H1 (cell line): ENCODE measurements at regions not wholly inside any gene's neighbourhood (a gene's known extent, or its start where the extent isn't known, plus 50 kb on each side); places are given as distances from the start of the nearest gene placed in this dataset.

Experiments used
- CTCF ChIA-PET: fragments of 300-600 bp; sonication (Branson Sonifier 250); formaldehyde crosslinking; loops from one replicate; lab custom pipeline; 2021; ENCODE audit not compliant: partially characterized antibody; lab: Charles Lee
- POLR2A ChIA-PET: fragments of 300-600 bp; sonication (Branson Sonifier 250); formaldehyde crosslinking; loops from one replicate; lab custom pipeline; 2021; ENCODE audit warnings: inconsistent platforms; ENCODE audit not compliant: partially characterized antibody; lab: Charles Lee
- DNase-seq, 2 experiments: peaks; one replicate each; pipeline versions ENCODE4 v3.0.0 to v3.0.0-alpha.2; 2010 to 2022; ENCODE audit warnings: low spot score in 2 of 2, low read depth in 1 of 2, mixed read lengths in 1 of 2
- FAIRE-seq: peaks from 2 replicates; lab custom pipeline; 2011; peaks lifted over from hg19 to GRCh38; lab: Jason Lieb, UNC
- H2AFZ ChIP-seq: 2 replicates; pipeline ENCODE4 v1.8.1; 2012; ENCODE audit warnings: low read length, inconsistent platforms
- H2AK5ac ChIP-seq: 2 replicates; pipeline ENCODE4 v1.6.1; 2013; ENCODE audit warnings: low read depth, low read length
- H2BK120ac ChIP-seq: replicated peaks from 2 replicates; pipeline ENCODE3; 2013; ENCODE audit warnings: low read depth, low read length, inconsistent platforms
- H2BK12ac ChIP-seq: 2 replicates; pipeline ENCODE4 v1.6.1; 2013; ENCODE audit warnings: low read depth, low read length
- H2BK15ac ChIP-seq: 2 replicates; pipeline ENCODE4 v1.6.1; 2013; ENCODE audit warnings: low read length
- H2BK20ac ChIP-seq: 2 replicates; pipeline ENCODE4 v1.6.1; 2013; ENCODE audit warnings: low read length
- H2BK5ac ChIP-seq: 2 replicates; pipeline ENCODE4 v1.6.1; 2013; ENCODE audit warnings: low read depth, low read length
- H3K14ac ChIP-seq: 2 replicates; pipeline ENCODE4 v1.6.1; 2013; ENCODE audit warnings: inconsistent platforms; ENCODE audit not compliant: insufficient read length
- H3K18ac ChIP-seq: 2 replicates; pipeline ENCODE4 v1.6.1; 2013; ENCODE audit warnings: low read length; ENCODE audit errors: extremely low read depth
- H3K23ac ChIP-seq: 2 replicates; pipeline ENCODE4 v1.6.1; 2013; ENCODE audit warnings: inconsistent platforms; ENCODE audit not compliant: insufficient read length
- H3K23me2 ChIP-seq: 2 replicates; pipeline ENCODE4 v1.6.1; 2013; ENCODE audit warnings: low read depth, low read length
- H3K27ac ChIP-seq: 2 replicates; pipeline ENCODE4 v1.6.1; 2011; ENCODE audit warnings: low read depth, low read length, inconsistent platforms
- H3K27me3 ChIP-seq, 4 experiments: replicated peaks in 1 of 4; 1 replicate in 1 of 4; 2 replicates in 3 of 4; pipeline versions ENCODE4 v1.6.1 to v1.8.1; 2011 to 2013; ENCODE audit warnings: low read length in 3 of 4, mild to moderate bottlenecking in 3 of 4, inconsistent platforms in 2 of 4, mixed read lengths in 2 of 4, moderate library complexity in 1 of 4; ENCODE audit not compliant: control insufficient read depth in 3 of 4, insufficient read depth in 3 of 4; ENCODE audit errors: extremely low read depth in 1 of 4
- H3K36me3 ChIP-seq, 4 experiments: 2 replicates each; pipeline versions ENCODE4 v1.6.1 to v1.8.1; 2011 to 2013; ENCODE audit warnings: mild to moderate bottlenecking in 4 of 4, low read length in 3 of 4, moderate library complexity in 2 of 4, control low read depth in 1 of 4, inconsistent platforms in 1 of 4; ENCODE audit not compliant: insufficient read depth in 4 of 4, control insufficient read depth in 2 of 4
- H3K4ac ChIP-seq: replicated peaks from 2 replicates; pipeline ENCODE3; 2013; ENCODE audit warnings: low read length, low read depth, mixed read lengths, inconsistent platforms; ENCODE audit not compliant: insufficient read length
- H3K4me1 ChIP-seq, 4 experiments: replicated peaks in 1 of 4; 1 replicate in 1 of 4; 2 replicates in 3 of 4; pipeline versions ENCODE4 v1.6.1 to v1.8.1; 2011 to 2013; ENCODE audit warnings: low read length in 3 of 4, inconsistent platforms in 2 of 4, mixed read lengths in 1 of 4; ENCODE audit not compliant: insufficient read depth in 4 of 4, control insufficient read depth in 3 of 4
- H3K4me2 ChIP-seq, 2 experiments: 2 replicates each; pipeline versions ENCODE4 v1.6.1 to v1.8.1; 2011 to 2013; ENCODE audit warnings: low read depth in 2 of 2, low read length in 2 of 2, control low read depth in 1 of 2, inconsistent platforms in 1 of 2, mild to moderate bottlenecking in 1 of 2; ENCODE audit not compliant: insufficient read depth in 1 of 2
- H3K4me3 ChIP-seq, 4 experiments: fragments of 200-600, 300-600 bp in 1 of 4; sonication (generic), shearing (Covaris generic), sonication (Bioruptor Twin) in 1 of 4; 2 replicates each; pipeline versions ENCODE4 v1.5.1 to v1.8.1; 2011 to 2016; ENCODE audit warnings: low read length in 4 of 4, low read depth in 3 of 4, control low read depth in 2 of 4, inconsistent platforms in 2 of 4, mild to moderate bottlenecking in 2 of 4, mixed read lengths in 1 of 4, moderate library complexity in 1 of 4; ENCODE audit not compliant: insufficient read depth in 2 of 4; ENCODE audit errors: extremely low read depth in 1 of 4
- H3K56ac ChIP-seq: replicated peaks from 2 replicates; pipeline ENCODE3; 2013; ENCODE audit warnings: low read depth, mild to moderate bottlenecking, mixed read lengths, low read length, inconsistent platforms; ENCODE audit not compliant: insufficient read length
- H3K79me1 ChIP-seq: 2 replicates; pipeline ENCODE4 v1.6.1; 2013; ENCODE audit warnings: low read depth, low read length, control low read depth
- H3K79me2 ChIP-seq, 2 experiments: 2 replicates each; pipeline versions ENCODE4 v1.6.1 to v1.8.1; 2012 to 2013; ENCODE audit warnings: low read length in 2 of 2, mild to moderate bottlenecking in 2 of 2, inconsistent platforms in 1 of 2; ENCODE audit not compliant: insufficient read depth in 2 of 2, control insufficient read depth in 1 of 2
- H3K9ac ChIP-seq, 4 experiments: replicated peaks in 1 of 4; 1 replicate in 1 of 4; 2 replicates in 3 of 4; pipeline versions ENCODE4 v1.6.1 to v1.8.1; 2011 to 2013; ENCODE audit warnings: low read depth in 3 of 4, low read length in 3 of 4, control low read depth in 2 of 4, mild to moderate bottlenecking in 2 of 4, moderate library complexity in 2 of 4, inconsistent platforms in 1 of 4; ENCODE audit errors: extremely low read depth in 1 of 4
- H3K9me3 ChIP-seq, 2 experiments: 2 replicates each; pipeline versions ENCODE4 v1.6.1 to v1.8.1; 2012 to 2013; ENCODE audit warnings: mild to moderate bottlenecking in 2 of 2, moderate library complexity in 2 of 2, control low read depth in 1 of 2, inconsistent platforms in 1 of 2, low read depth in 1 of 2, low read length in 1 of 2, mixed read lengths in 1 of 2; ENCODE audit not compliant: insufficient read depth in 2 of 2
- H4K20me1 ChIP-seq, 2 experiments: replicated peaks in 1 of 2; 2 replicates each; pipeline versions ENCODE3 to v1.8.1; 2011 to 2013; ENCODE audit warnings: inconsistent platforms in 2 of 2, low read length in 2 of 2, mild to moderate bottlenecking in 1 of 2; ENCODE audit not compliant: insufficient read depth in 2 of 2, control insufficient read depth in 1 of 2
- H4K5ac ChIP-seq: 2 replicates; pipeline ENCODE4 v1.6.1; 2013; ENCODE audit warnings: low read length, low read depth, mixed read lengths, inconsistent platforms; ENCODE audit not compliant: insufficient read length
- H4K8ac ChIP-seq: 2 replicates; pipeline ENCODE4 v1.8.0; 2013; ENCODE audit warnings: mild to moderate bottlenecking, moderate library complexity, low read length, inconsistent platforms; ENCODE audit not compliant: insufficient read depth; ENCODE audit errors: extremely low read depth
- H4K91ac ChIP-seq: replicated peaks from 2 replicates; pipeline ENCODE3; 2013; ENCODE audit warnings: low read length, mixed read lengths, inconsistent platforms; ENCODE audit not compliant: insufficient read length
- CBX8 ChIP-seq: fragments of 300-800, 300-1000 bp; sonication (generic); IDR thresholded peaks from 2 replicates; pipeline ENCODE4 v1.7.1; 2016; ENCODE audit warnings: low read depth, low read length, borderline replicate concordance
- CEBPB ChIP-seq: IDR thresholded peaks from 2 replicates; pipeline ENCODE4 v1.6.1; 2012; ENCODE audit warnings: low read depth, low read length
- EGR1 ChIP-seq: IDR thresholded peaks from 2 replicates; pipeline ENCODE4 v1.6.1; 2011; ENCODE audit warnings: low read depth, low read length, borderline replicate concordance
- HDAC2 ChIP-seq, 2 experiments: fragments of 300-600 bp in 1 of 2; sonication (generic) in 1 of 2; IDR thresholded peaks; 2 replicates each; pipeline ENCODE4 v1.6.1; 2011 to 2012; ENCODE audit warnings: low read depth in 2 of 2, low read length in 2 of 2, mild to moderate bottlenecking in 2 of 2, moderate library complexity in 2 of 2, borderline replicate concordance in 1 of 2, inconsistent platforms in 1 of 2
- JUN ChIP-seq: IDR thresholded peaks from 2 replicates; pipeline ENCODE4 v1.6.1; 2011; ENCODE audit warnings: low read depth, mild to moderate bottlenecking, improper control_type of control experiment, low read length
- MAFK ChIP-seq: IDR thresholded peaks from 2 replicates; pipeline ENCODE4 v1.6.1; 2012; ENCODE audit warnings: low read depth, mild to moderate bottlenecking, improper control_type of control experiment, low read length
- RNF2 ChIP-seq: fragments of 200-900, 300-1000 bp; sonication (generic); IDR thresholded peaks from 2 replicates; pipeline ENCODE4 v1.7.1; 2016; ENCODE audit warnings: borderline replicate concordance, low read depth, mild to moderate bottlenecking, antibody characterized with exemption, low read length; ENCODE audit not compliant: poor library complexity, severe bottlenecking; ENCODE audit errors: missing control alignments
- SIN3A ChIP-seq, 2 experiments: IDR thresholded peaks in 1 of 2; conservative IDR thresholded peaks in 1 of 2; 2 replicates each; pipeline ENCODE4 v1.6.1; 2011 to 2012; ENCODE audit warnings: low read length in 2 of 2, improper control_type of control experiment in 1 of 2, low read depth in 1 of 2, mild to moderate bottlenecking in 1 of 2
- SP2 ChIP-seq: IDR thresholded peaks from 2 replicates; pipeline ENCODE4 v1.6.1; 2012; ENCODE audit warnings: mild to moderate bottlenecking, low read length, inconsistent platforms
- TBP ChIP-seq: IDR thresholded peaks from 2 replicates; pipeline ENCODE4 v1.6.1; 2011; ENCODE audit warnings: low read depth, low read length, improper control_type of control experiment
- YY1 ChIP-seq: IDR thresholded peaks from 2 replicates; pipeline ENCODE4 v1.6.1; 2011; ENCODE audit warnings: low read depth, mild to moderate bottlenecking, low read length
- ZNF274 ChIP-seq: IDR thresholded peaks from 2 replicates; pipeline ENCODE4 v1.7.0; 2012; ENCODE audit warnings: low read length, borderline replicate concordance; ENCODE audit errors: extremely low read depth
- WGBS, 2 experiments: shearing (Covaris generic) in 1 of 2; methylation state at CpG; one replicate each; pipeline versions ENCODE4 v1.1.6 to v1.1.7; 2013 to 2015; ENCODE audit warnings: low lambda C conversion rate in 2 of 2, mixed read lengths in 2 of 2, inconsistent platforms in 1 of 2, low coverage in 1 of 2, missing lambda C conversion rate in 1 of 2; ENCODE audit not compliant: insufficient replicate concordance in 2 of 2, insufficient coverage in 1 of 2, insufficient read length in 1 of 2; ENCODE audit errors: extremely low coverage in 1 of 2, missing lambda C conversion rate in 1 of 2; 5-methylcytosine and 5-hydroxymethylcytosine counted together

DNA sequence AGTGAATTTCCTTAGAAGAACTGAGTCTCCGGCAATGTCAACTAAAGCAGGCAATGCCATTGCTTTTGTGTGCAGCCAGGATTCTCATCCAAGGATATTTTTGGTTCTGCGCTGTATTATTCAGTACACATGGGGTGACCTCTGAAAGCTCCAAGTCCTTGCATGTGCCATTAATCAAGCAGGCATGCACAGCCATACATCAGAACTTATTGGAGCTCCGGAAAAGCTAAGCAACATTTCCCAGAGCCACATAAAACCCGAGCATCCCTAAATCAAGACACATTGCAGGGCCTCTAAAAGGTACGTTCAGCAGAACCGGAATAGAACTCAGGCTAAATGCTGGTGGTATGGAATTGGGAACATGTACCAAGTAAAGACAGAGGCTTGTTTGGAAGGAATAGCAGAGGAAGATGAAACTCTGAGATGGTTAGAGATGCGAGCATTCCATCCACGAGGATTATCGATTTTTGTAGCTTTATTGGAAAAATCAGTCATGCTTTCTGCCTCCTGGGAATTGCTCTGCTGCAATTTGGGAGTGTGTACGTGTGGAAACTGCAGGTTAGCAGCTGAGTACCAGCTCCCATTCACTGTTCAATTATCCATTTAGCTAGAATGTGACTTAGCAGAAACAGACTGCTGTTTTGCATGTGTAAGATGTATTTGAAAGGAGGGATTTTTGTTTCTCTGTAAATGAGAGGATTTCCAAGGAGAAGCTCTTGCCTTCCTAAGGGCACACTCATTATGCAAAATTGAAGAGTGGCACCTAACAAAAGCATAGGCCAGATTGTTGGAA is 143.7 kb upstream of the WWC1 start:
- no peak overlapping the region for H3K18ac ChIP-seq
- no peak overlapping the region for H2BK5ac ChIP-seq
- ChIA-PET POLR2A (no interaction called here), CTCF (interaction anchor here (0.6 to 1.9 kb wide), 7 partner anchors 9 to 141 kb away, joined by 3 to 5 read pairs (median 4); no protein-coding TSS in a partner anchor)
- H3K27me3 ChIP-seq, result no peaks in the 10 kb centered on the region
- no peak overlapping the region for H3K14ac ChIP-seq
- no peak overlapping the region for H4K8ac ChIP-seq
- H3K56ac ChIP-seq, result no peak overlapping the region
- no peak overlapping the region for H3K4ac ChIP-seq
- no peak overlapping the region for H2BK12ac ChIP-seq
- no peak overlapping the region for H3K9ac ChIP-seq
- no peak overlapping the region for H2AFZ ChIP-seq
- no peak overlapping the region for H4K5ac ChIP-seq
- no peaks in the 10 kb centered on the region for H4K20me1 ChIP-seq
- H4K91ac ChIP-seq, result no peak overlapping the region
- no peak overlapping the region for H3K4me3 ChIP-seq
- H3K79me1 ChIP-seq, result no peaks in the 10 kb centered on the region
- peaks cover 0 to 6% (median 4%) of the 10 kb centered on the region in 4 experiments; a peak in 3 of 7 replicates for H3K4me1 ChIP-seq
- no peaks in the 10 kb centered on the region for H3K23me2 ChIP-seq
- no peak overlapping the region for H2BK20ac ChIP-seq
- FAIRE-seq, result no peak
- WGBS, 2 experiments, result 88% methylated on average over 10 of the region's 10 CpGs; no CpG with 5 or more reads in 1 of the 2 experiments
- H3K4me2 ChIP-seq, result peak overlapping the region in 1 of 2 experiments; percentile 15; a peak in 1 of 4 replicates
- H2BK15ac ChIP-seq, result no peak overlapping the region
- DNase-seq, result no peak
- H3K23ac ChIP-seq, result no peak overlapping the region
- no peak overlapping the region for H2AK5ac ChIP-seq
- H2BK120ac ChIP-seq, result no peak overlapping the region
- no peaks in the 10 kb centered on the region for H3K36me3 ChIP-seq
- no peaks in the 10 kb centered on the region for H3K79me2 ChIP-seq
- no peaks in the 10 kb centered on the region for H3K9me3 ChIP-seq
- H3K27ac ChIP-seq, result no peak overlapping the region
- TF ChIP-seq SIN3A (conservative IDR thresholded peaks at IDR 0.05 in 1 of 2, IDR thresholded peaks at IDR 0.05 in 1 of 2; ENCODE audit: low read depth in 1 of 2, low read length in 2 of 2), result no peak
- TF ChIP-seq JUN, result no peak
- TF ChIP-seq CBX8, result no peak
- TF ChIP-seq HDAC2 (IDR thresholded peaks at IDR 0.05; ENCODE audit: borderline replicate concordance in 1 of 2, low read depth in 2 of 2, low read length in 2 of 2), result no peak
- TF ChIP-seq MAFK, result no peak
- TF ChIP-seq TBP, result no peak
- TF ChIP-seq YY1, result no peak
- no peak for TF ChIP-seq SP2
- no peak for TF ChIP-seq EGR1
- TF ChIP-seq ZNF274, result no peak
- TF ChIP-seq RNF2, result no peak
- TF ChIP-seq CEBPB, result no peak
